Endothelial cell of umbilical vein (primary cell): ENCODE measurements at regions not wholly inside any gene's neighbourhood (a gene's known extent, or its start where the extent isn't known, plus 50 kb on each side); places are given as distances from the start of the nearest gene placed in this dataset.

Experiments
- CTCF ChIP-seq, 2 donors: IDR thresholded peaks; 1 replicate in 1 of 2; 2 replicates in 1 of 2; pipeline ENCODE4 v1.5.1; 2011; ENCODE audit warnings: low read length in 2 of 2, mild to moderate bottlenecking in 2 of 2, moderate library complexity in 2 of 2, control low read depth in 1 of 2, inconsistent platforms in 1 of 2, low read depth in 1 of 2; ENCODE audit not compliant: insufficient read depth in 1 of 2; ENCODE audit errors: extremely low read depth in 1 of 2
- EZH2 ChIP-seq: IDR thresholded peaks from 2 replicates; pipeline ENCODE4 v1.6.1; 2012; ENCODE audit warnings: borderline replicate concordance, low read depth, mild to moderate bottlenecking, moderate library complexity, low read length, inconsistent platforms; ENCODE audit not compliant: severe bottlenecking
- FOS ChIP-seq: IDR thresholded peaks from 2 replicates; pipeline ENCODE4 v1.6.1; 2011; ENCODE audit warnings: mild to moderate bottlenecking, low read length, moderate library complexity, borderline replicate concordance; ENCODE audit not compliant: insufficient read depth
- GATA2 ChIP-seq: IDR thresholded peaks from 2 replicates; pipeline ENCODE4 v1.7.0; 2011; ENCODE audit warnings: low read depth, mild to moderate bottlenecking, moderate library complexity, mixed read lengths, low read length; ENCODE audit not compliant: insufficient read length, insufficient read depth
- JUN ChIP-seq: IDR thresholded peaks from 2 replicates; pipeline ENCODE4 v1.6.1; 2011; ENCODE audit warnings: borderline replicate concordance, low read depth; ENCODE audit not compliant: insufficient read length, insufficient read depth
- MAX ChIP-seq: IDR thresholded peaks from 2 replicates; pipeline ENCODE4 v1.6.1; 2011; ENCODE audit not compliant: insufficient read depth, insufficient read length
- MYC ChIP-seq: IDR thresholded peaks from one replicate; pipeline ENCODE4 v1.6.1; 2011; ENCODE audit warnings: mild to moderate bottlenecking, low read depth, low read length
- POLR2A ChIP-seq: IDR thresholded peaks from 2 replicates; pipeline ENCODE4 v1.6.1; 2012; ENCODE audit warnings: low read depth, mild to moderate bottlenecking, control low read depth, low read length
- POLR2AphosphoS5 ChIP-seq: IDR thresholded peaks from 2 replicates; pipeline ENCODE4 v1.6.1; 2012; ENCODE audit warnings: low read depth, mild to moderate bottlenecking, control low read depth, low read length, moderate library complexity; ENCODE audit not compliant: insufficient read depth

- TF ChIP-seq POLR2AphosphoS5 (no peak), POLR2A (no peak), CTCF (IDR thresholded peaks at IDR 0.05; ENCODE audit: extremely low read depth in 1 of 2, insufficient read depth in 1 of 2, low read depth in 1 of 2, low read length in 2 of 2) (no peak), JUN (no peak), EZH2 (no peak), MAX (no peak), FOS (no peak), MYC (no peak), GATA2 (no peak)
Observed at GRCh38 chr3:144079634-144080033, 108.0 kb downstream of the DIPK2A start.
